ENCODE measurements at regions not wholly inside any gene's neighbourhood (a gene's known extent, or its start where the extent isn't known, plus 50 kb on each side); places are given as distances from the start of the nearest gene placed in this dataset.
"Not testable (repeated sequence)": the region's sequence is repeated elsewhere in the genome, so short reads cannot be mapped to it uniquely, and the experiment has no call there.

- ATAC-seq (no peak), DNase-seq (no peak)
- intact Hi-C loops (cut with DNase I, micrococcal nuclease): no loop called here
- no peak overlapping the region for H3K4me3 Mint-ChIP-seq
- ChIA-PET POLR2A (no interaction called here), CTCF (interaction anchor here (1.4 kb wide), 1 partner anchor 12 kb away, joined by 3 read pairs; no protein-coding TSS in a partner anchor)
- no peak overlapping the region for H3K27ac Mint-ChIP-seq
- H3K27me3 Mint-ChIP-seq: peaks cover 2% of the 10 kb centered on the region
- H3K36me3 Mint-ChIP-seq (ENCODE audit: low read depth): no peaks in the 10 kb centered on the region
- H3K9me3 Mint-ChIP-seq (ENCODE audit: low read depth): peaks cover 3% of the 10 kb centered on the region
- H3K4me1 Mint-ChIP-seq: no peaks in the 10 kb centered on the region
Observed at GRCh38 chr14:87628129-87628528, 364.9 kb downstream of the GALC start.

GRCh38 chr14:87626266-87626665 is 366.7 kb downstream of the GALC start:
- Mint-ChIP-seq H3K36me3 (ENCODE audit: low read depth) (no peaks in the 10 kb centered on the region), H3K9me3 (ENCODE audit: low read depth) (peaks cover 13% of the 10 kb centered on the region), H3K4me3 (no peak overlapping the region), H3K27me3 (peaks cover 2% of the 10 kb centered on the region), H3K4me1 (no peaks in the 10 kb centered on the region), H3K27ac (no peak overlapping the region)
- POLR2A ChIA-PET: no interaction called here
- CTCF ChIA-PET: no interaction called here
- ATAC-seq: no peak
- DNase-seq: no peak
- intact Hi-C loops (cut with DNase I, micrococcal nuclease): no loop called here

- H3K4me3 Mint-ChIP-seq: no peak overlapping the region
- CTCF ChIA-PET: no interaction called here
- H3K9me3 Mint-ChIP-seq (ENCODE audit: low read depth): peaks cover 22% of the 10 kb centered on the region
- DNase-seq (no peak), ATAC-seq (no peak)
- intact Hi-C loops (cut with DNase I, micrococcal nuclease): no loop called here
- H3K36me3 Mint-ChIP-seq (ENCODE audit: low read depth): no peaks in the 10 kb centered on the region
- no peak overlapping the region for H3K27ac Mint-ChIP-seq
- POLR2A ChIA-PET: no interaction called here
- H3K27me3 Mint-ChIP-seq: peaks cover 3% of the 10 kb centered on the region
- no peaks in the 10 kb centered on the region for H3K4me1 Mint-ChIP-seq
Observed at GRCh38 chr14:87623616-87624015, 369.4 kb downstream of the GALC start.

- intact Hi-C loops (cut with DNase I, micrococcal nuclease): loop anchor here in 1 of 2 experiments (10.0 kb wide), 1 partner anchor 278 kb away; no protein-coding TSS in a partner anchor
- peaks cover 12% of the 10 kb centered on the region for H3K27me3 Mint-ChIP-seq
- CTCF ChIA-PET: interaction anchor here (1.8 kb wide), 1 partner anchor 66 kb away, joined by 5 read pairs; no protein-coding TSS in a partner anchor
Observed at GRCh38 chr14:87617079-87617478, 375.9 kb downstream of the GALC start.

GRCh38 chr14:87615822-87616679 is 376.9 kb downstream of the GALC start:
- Mint-ChIP-seq H3K9me3 (ENCODE audit: low read depth) (peaks cover 9% of the 10 kb centered on the region), H3K27me3 (peaks cover 12% of the 10 kb centered on the region), H3K4me3 (no peak overlapping the region), H3K27ac (no peak overlapping the region), H3K4me1 (no peaks in the 10 kb centered on the region), H3K36me3 (ENCODE audit: low read depth) (no peaks in the 10 kb centered on the region)
- ATAC-seq (peak; percentile 49), DNase-seq (peak; percentile 63)
- intact Hi-C loops (cut with DNase I, micrococcal nuclease): loop anchor here in 1 of 2 experiments (10.0 kb wide), 1 partner anchor 279 kb away; no protein-coding TSS in a partner anchor
- POLR2A ChIA-PET: no interaction called here
- CTCF ChIA-PET: interaction anchor here (0.6 to 1.8 kb wide), 4 partner anchors 12 to 677 kb away, joined by 3 to 5 read pairs (median 4); no protein-coding TSS in a partner anchor

More at GRCh38 chr14:87617079-87617478, 375.9 kb downstream of the GALC start:
- DNase-seq (no peak), ATAC-seq (no peak)
- no peaks in the 10 kb centered on the region for H3K4me1 Mint-ChIP-seq
- H3K36me3 Mint-ChIP-seq (ENCODE audit: low read depth): no peaks in the 10 kb centered on the region
- H3K9me3 Mint-ChIP-seq (ENCODE audit: low read depth): peaks cover 12% of the 10 kb centered on the region
- no peak overlapping the region for H3K27ac Mint-ChIP-seq
- POLR2A ChIA-PET: no interaction called here
- no peak overlapping the region for H3K4me3 Mint-ChIP-seq

GRCh38 chr14:87615047-87615446 is 377.9 kb downstream of the GALC start:
- Mint-ChIP-seq H3K27ac (no peak overlapping the region), H3K9me3 (ENCODE audit: low read depth) (peaks cover 3% of the 10 kb centered on the region), H3K4me3 (no peak overlapping the region), H3K4me1 (no peaks in the 10 kb centered on the region), H3K27me3 (peaks cover 12% of the 10 kb centered on the region), H3K36me3 (ENCODE audit: low read depth) (no peaks in the 10 kb centered on the region)
- ATAC-seq (no peak), DNase-seq (no peak)
- CTCF ChIA-PET: interaction anchor here (1.3 kb wide), 1 partner anchor 676 kb away, joined by 3 read pairs; no protein-coding TSS in a partner anchor
- POLR2A ChIA-PET: no interaction called here
- intact Hi-C loops (cut with DNase I, micrococcal nuclease): loop anchor here in 1 of 2 experiments (10.0 kb wide), 1 partner anchor 280 kb away; no protein-coding TSS in a partner anchor

- Mint-ChIP-seq H3K27ac (no peak overlapping the region), H3K9me3 (ENCODE audit: low read depth) (no peaks in the 10 kb centered on the region), H3K36me3 (ENCODE audit: low read depth) (no peaks in the 10 kb centered on the region), H3K27me3 (peaks cover 11% of the 10 kb centered on the region), H3K4me1 (no peaks in the 10 kb centered on the region), H3K4me3 (no peak overlapping the region)
- intact Hi-C loops (cut with DNase I, micrococcal nuclease): loop anchor here in 1 of 2 experiments (10.0 kb wide), 1 partner anchor 281 kb away; no protein-coding TSS in a partner anchor
- ATAC-seq (no peak), DNase-seq (no peak)
- CTCF ChIA-PET: no interaction called here
- POLR2A ChIA-PET: no interaction called here
Observed at GRCh38 chr14:87613881-87614280, 379.1 kb downstream of the GALC start.

- ATAC-seq; POLR2A ChIA-PET; H3K36me3 Mint-ChIP-seq (ENCODE audit: low read depth); H3K4me3 Mint-ChIP-seq; H3K27ac Mint-ChIP-seq; H3K9me3 Mint-ChIP-seq (ENCODE audit: low read depth); H3K4me1 Mint-ChIP-seq; intact Hi-C loops (cut with DNase I, micrococcal nuclease); DNase-seq; H3K27me3 Mint-ChIP-seq: not testable (repeated sequence)
- CTCF ChIA-PET: interaction anchor here (0.6 kb wide), 1 partner anchor 202 kb away, joined by 3 read pairs; no protein-coding TSS in a partner anchor
Observed at GRCh38 chr14:87607056-87607455, 385.9 kb downstream of the GALC start.

GRCh38 chr14:87601036-87601435 is 391.9 kb downstream of the GALC start:
- CTCF ChIA-PET: no interaction called here
- H3K36me3 Mint-ChIP-seq (ENCODE audit: low read depth): no peaks in the 10 kb centered on the region
- H3K27me3 Mint-ChIP-seq: no peaks in the 10 kb centered on the region
- POLR2A ChIA-PET: no interaction called here
- no peak overlapping the region for H3K27ac Mint-ChIP-seq
- intact Hi-C loops (cut with DNase I, micrococcal nuclease): no loop called here
- ATAC-seq (no peak), DNase-seq (no peak)
- peaks cover 4% of the 10 kb centered on the region for H3K9me3 Mint-ChIP-seq (ENCODE audit: low read depth)
- no peaks in the 10 kb centered on the region for H3K4me1 Mint-ChIP-seq
- no peak overlapping the region for H3K4me3 Mint-ChIP-seq

GRCh38 chr14:87600240-87600639 is 392.7 kb downstream of the GALC start:
- DNase-seq (no peak), ATAC-seq (no peak)
- intact Hi-C loops (cut with DNase I, micrococcal nuclease): no loop called here
- Mint-ChIP-seq H3K9me3 (ENCODE audit: low read depth) (peaks cover 8% of the 10 kb centered on the region), H3K27me3 (no peaks in the 10 kb centered on the region), H3K27ac (no peak overlapping the region), H3K4me1 (no peaks in the 10 kb centered on the region), H3K36me3 (ENCODE audit: low read depth) (no peaks in the 10 kb centered on the region), H3K4me3 (no peak overlapping the region)
- POLR2A ChIA-PET: interaction anchor here (0.7 kb wide), 1 partner anchor 671 kb away, joined by 3 read pairs; no protein-coding TSS in a partner anchor
- CTCF ChIA-PET: no interaction called here

- CTCF ChIA-PET: no interaction called here
- Mint-ChIP-seq H3K4me3 (no peak overlapping the region), H3K4me1 (no peaks in the 10 kb centered on the region), H3K36me3 (ENCODE audit: low read depth) (no peaks in the 10 kb centered on the region), H3K9me3 (ENCODE audit: low read depth) (no peaks in the 10 kb centered on the region), H3K27ac (no peak overlapping the region), H3K27me3 (no peaks in the 10 kb centered on the region)
- no peak for ATAC-seq
- no peak for DNase-seq
- intact Hi-C loops (cut with DNase I, micrococcal nuclease): no loop called here
- POLR2A ChIA-PET: no interaction called here
Observed at GRCh38 chr14:87581298-87581697, 411.7 kb downstream of the GALC start.

- ChIA-PET CTCF (no interaction called here), POLR2A (no interaction called here)
- Mint-ChIP-seq H3K27ac (no peak overlapping the region), H3K4me1 (no peaks in the 10 kb centered on the region), H3K27me3 (no peaks in the 10 kb centered on the region), H3K36me3 (ENCODE audit: low read depth) (no peaks in the 10 kb centered on the region), H3K9me3 (ENCODE audit: low read depth) (no peaks in the 10 kb centered on the region), H3K4me3 (no peak overlapping the region)
- ATAC-seq (no peak), DNase-seq (no peak)
- intact Hi-C loops (cut with DNase I, micrococcal nuclease): no loop called here
Observed at GRCh38 chr14:87579036-87579435, 413.9 kb downstream of the GALC start.
